BLaER1 treated with 17β-estradiol and CSF1 and Interleukin-3, amounts not matched to agents 10 nM and 100 nM (cell line): ENCODE measurements at regions not wholly inside any gene's neighbourhood (a gene's known extent, or its start where the extent isn't known, plus 50 kb on each side); places are given as distances from the start of the nearest gene placed in this dataset.

ENCODE experiments used
- H3K27ac ChIP-seq, 11 experiments: shearing (Covaris generic); formaldehyde crosslinking; 2 replicates each; pipeline ENCODE4 v1.8.1; 2022
- H3K27me3 ChIP-seq, 11 experiments: shearing (Covaris generic); formaldehyde crosslinking; 2 replicates each; pipeline ENCODE4 v1.8.1; 2022
- H3K36me3 ChIP-seq, 11 experiments: shearing (Covaris generic); formaldehyde crosslinking; 2 replicates each; pipeline ENCODE4 v1.8.1; 2022
- H3K4me1 ChIP-seq, 10 experiments: shearing (Covaris generic); formaldehyde crosslinking; 2 replicates each; pipeline ENCODE4 v1.8.1; 2022
- H3K4me2 ChIP-seq, 11 experiments: shearing (Covaris generic); formaldehyde crosslinking; 2 replicates each; pipeline ENCODE4 v1.8.1; 2022
- H3K4me3 ChIP-seq, 10 experiments: shearing (Covaris generic); formaldehyde crosslinking; 2 replicates each; pipeline ENCODE4 v1.8.1; 2022
- H3K9ac ChIP-seq, 11 experiments: shearing (Covaris generic); formaldehyde crosslinking; 2 replicates each; pipeline ENCODE4 v1.8.1; 2022
- H3K9me3 ChIP-seq, 11 experiments: shearing (Covaris generic); formaldehyde crosslinking; replicated peaks in 1 of 11; 2 replicates each; pipeline ENCODE4 v1.8.1; 2022
- H4K20me1 ChIP-seq, 11 experiments: shearing (Covaris generic); formaldehyde crosslinking; 2 replicates each; pipeline ENCODE4 v1.8.1; 2022
- Cebpa-rat ChIP-seq, 11 experiments: shearing (Covaris generic); IDR thresholded peaks; 2 replicates each; pipeline ENCODE4 v1.8.1; 2022

- Histone ChIP-seq H3K4me3 (no peak overlapping the region), H4K20me1 (no peaks in the 10 kb centered on the region)
- no peak for TF ChIP-seq Cebpa-rat (IDR thresholded peaks at IDR 0.05)
Measured at GRCh38 chr11:96763244-96763643, 373.4 kb downstream of the JRKL start.

DNA sequence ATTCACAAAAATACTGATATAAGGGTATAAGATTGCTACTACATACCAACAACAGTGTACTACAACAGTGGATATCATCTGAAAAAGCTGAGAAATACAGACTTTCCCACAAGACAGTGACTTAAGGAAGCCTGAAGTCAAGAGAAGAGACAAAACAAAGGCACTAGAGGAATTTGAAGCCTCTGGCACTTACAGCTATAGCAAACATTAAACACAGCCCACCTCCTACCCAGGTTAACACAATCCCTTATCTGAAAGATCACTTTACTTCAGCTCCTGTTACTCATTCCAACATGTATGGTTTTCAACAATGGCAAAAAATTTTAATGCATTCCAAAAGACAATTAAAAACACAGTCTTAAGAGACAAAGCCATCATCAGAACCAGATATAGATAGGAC, 388.5 kb downstream of the JRKL start:
- H3K27me3 ChIP-seq: no peaks in the 10 kb centered on the region
- H3K4me1 ChIP-seq: no peaks in the 10 kb centered on the region
- H3K9ac ChIP-seq: no peak overlapping the region
- H3K4me3 ChIP-seq: no peak overlapping the region
- no peak overlapping the region for H3K4me2 ChIP-seq
- no peak overlapping the region for H3K27ac ChIP-seq
- H4K20me1 ChIP-seq: no peaks in the 10 kb centered on the region
- H3K36me3 ChIP-seq: no peaks in the 10 kb centered on the region
- no peak for TF ChIP-seq Cebpa-rat (IDR thresholded peaks at IDR 0.05)
- H3K9me3 ChIP-seq: no peaks in the 10 kb centered on the region

More at GRCh38 chr11:96763244-96763643, 373.4 kb downstream of the JRKL start:
- no peak overlapping the region for H3K9ac ChIP-seq
- H3K36me3 ChIP-seq: no peaks in the 10 kb centered on the region
- no peak overlapping the region for H3K4me2 ChIP-seq
- H3K27me3 ChIP-seq: no peaks in the 10 kb centered on the region
- H3K9me3 ChIP-seq: peaks cover 0 to 4% (median 0%) of the 10 kb centered on the region in 11 experiments; a peak in 1 of 22 replicates
- no peak overlapping the region for H3K27ac ChIP-seq
- H3K4me1 ChIP-seq: no peaks in the 10 kb centered on the region

DNA sequence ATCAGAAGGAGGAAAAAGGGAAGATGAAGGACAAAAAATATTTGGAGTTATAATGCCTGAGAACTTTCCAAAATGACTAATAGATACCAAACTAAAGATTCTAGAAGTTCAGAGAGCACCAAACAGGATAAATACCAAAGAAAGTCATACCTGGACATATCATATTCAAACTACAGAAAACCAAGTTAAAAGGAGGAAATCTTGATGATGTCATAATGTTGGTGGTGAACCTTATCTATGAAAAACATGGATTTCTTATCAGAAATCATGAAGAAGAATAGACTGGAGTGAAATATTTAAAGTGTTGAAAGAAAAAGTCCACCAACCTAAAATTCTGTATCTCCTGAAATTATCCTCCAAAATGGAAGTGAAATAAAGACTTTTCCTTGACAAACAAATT, 389.2 kb downstream of the JRKL start:
- H3K36me3 ChIP-seq: no peaks in the 10 kb centered on the region
- no peak overlapping the region for H3K4me3 ChIP-seq
- no peak overlapping the region for H3K9ac ChIP-seq
- no peaks in the 10 kb centered on the region for H3K9me3 ChIP-seq
- H4K20me1 ChIP-seq: no peaks in the 10 kb centered on the region
- H3K27ac ChIP-seq: no peak overlapping the region; a peak in 1 of 22 replicates
- H3K27me3 ChIP-seq: no peaks in the 10 kb centered on the region
- TF ChIP-seq Cebpa-rat (IDR thresholded peaks at IDR 0.05): no peak
- no peak overlapping the region for H3K4me2 ChIP-seq
- H3K4me1 ChIP-seq: no peaks in the 10 kb centered on the region

GRCh38 chr11:96781082-96781481, 391.3 kb downstream of the JRKL start:
- Histone ChIP-seq H4K20me1 (no peaks in the 10 kb centered on the region), H3K9me3 (no peaks in the 10 kb centered on the region)
- TF ChIP-seq Cebpa-rat (IDR thresholded peaks at IDR 0.05): no peak

GRCh38 chr11:96782632-96783031, 392.8 kb downstream of the JRKL start:
- Histone ChIP-seq H3K9me3 (no peaks in the 10 kb centered on the region), H3K4me2 (no peak overlapping the region), H3K27me3 (no peaks in the 10 kb centered on the region), H4K20me1 (no peaks in the 10 kb centered on the region), H3K4me1 (no peaks in the 10 kb centered on the region), H3K9ac (no peak overlapping the region), H3K27ac (no peak overlapping the region), H3K36me3 (no peaks in the 10 kb centered on the region), H3K4me3 (no peak overlapping the region)
- no peak for TF ChIP-seq Cebpa-rat (IDR thresholded peaks at IDR 0.05)

More at GRCh38 chr11:96781082-96781481, 391.3 kb downstream of the JRKL start:
- Histone ChIP-seq H3K36me3 (no peaks in the 10 kb centered on the region), H3K4me1 (no peaks in the 10 kb centered on the region), H3K27me3 (no peaks in the 10 kb centered on the region), H3K4me3 (no peak overlapping the region), H3K9ac (no peak overlapping the region), H3K4me2 (no peak overlapping the region), H3K27ac (no peak overlapping the region)

DNA sequence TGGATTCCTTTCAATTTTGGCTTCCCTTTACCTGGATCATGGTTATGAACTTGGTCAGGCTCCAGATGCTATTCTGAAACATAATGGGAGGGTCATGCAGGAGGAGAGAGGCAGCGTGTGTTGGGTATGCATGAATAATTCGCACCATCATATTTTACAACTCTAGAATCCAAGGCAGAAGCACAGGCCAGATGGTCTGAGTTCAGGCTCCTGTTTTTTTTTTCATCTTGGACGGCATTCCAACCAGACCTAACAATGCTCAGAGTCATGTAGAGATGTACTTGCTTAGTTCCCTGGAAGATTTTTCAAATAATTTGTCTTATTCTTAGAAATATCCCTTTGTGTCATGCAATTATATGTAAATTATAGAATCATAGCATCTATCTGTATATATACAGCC, 393.5 kb downstream of the JRKL start:
- H3K9me3 ChIP-seq: no peaks in the 10 kb centered on the region
- no peak overlapping the region for H3K27ac ChIP-seq
- no peaks in the 10 kb centered on the region for H3K27me3 ChIP-seq
- no peaks in the 10 kb centered on the region for H4K20me1 ChIP-seq
- no peaks in the 10 kb centered on the region for H3K4me1 ChIP-seq
- H3K4me3 ChIP-seq: no peak overlapping the region
- H3K9ac ChIP-seq: no peak overlapping the region
- TF ChIP-seq Cebpa-rat (IDR thresholded peaks at IDR 0.05): no peak
- no peaks in the 10 kb centered on the region for H3K36me3 ChIP-seq
- H3K4me2 ChIP-seq: no peak overlapping the region

GRCh38 chr11:96785073-96785472, 395.3 kb downstream of the JRKL start:
- no peak for TF ChIP-seq Cebpa-rat (IDR thresholded peaks at IDR 0.05)

GRCh38 chr11:96794152-96794551, 404.3 kb downstream of the JRKL start:
- Histone ChIP-seq H4K20me1 (no peaks in the 10 kb centered on the region), H3K4me1 (no peaks in the 10 kb centered on the region), H3K27ac (no peak overlapping the region), H3K9ac (no peak overlapping the region), H3K4me3 (no peak overlapping the region), H3K27me3 (no peaks in the 10 kb centered on the region), H3K9me3 (no peaks in the 10 kb centered on the region), H3K4me2 (no peak overlapping the region), H3K36me3 (no peaks in the 10 kb centered on the region)
- TF ChIP-seq Cebpa-rat (IDR thresholded peaks at IDR 0.05): no peak

More at GRCh38 chr11:96785073-96785472, 395.3 kb downstream of the JRKL start:
- Histone ChIP-seq H3K27me3 (no peaks in the 10 kb centered on the region), H4K20me1 (no peaks in the 10 kb centered on the region), H3K4me2 (no peak overlapping the region), H3K4me3 (no peak overlapping the region), H3K4me1 (no peaks in the 10 kb centered on the region), H3K9me3 (no peaks in the 10 kb centered on the region), H3K36me3 (no peaks in the 10 kb centered on the region), H3K9ac (no peak overlapping the region), H3K27ac (no peak overlapping the region)

DNA sequence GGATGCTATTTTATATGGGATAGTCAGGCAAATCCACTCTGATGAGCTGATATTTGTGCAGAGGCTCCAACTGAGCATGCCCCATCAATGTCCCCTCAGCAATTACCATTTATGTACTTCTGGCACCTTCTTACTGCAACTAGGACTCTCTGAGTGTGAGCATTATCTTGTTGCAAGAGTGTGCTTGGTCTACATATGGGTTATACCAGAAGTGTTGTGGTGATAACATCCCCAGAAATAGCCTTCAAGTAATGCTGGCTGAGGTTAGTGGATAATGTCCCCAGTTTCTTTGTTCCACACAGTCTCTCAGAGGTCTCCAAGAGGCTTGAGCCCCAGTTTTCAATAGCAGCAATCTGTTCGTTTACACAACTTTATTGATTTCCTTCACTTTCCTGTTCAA, 408.6 kb downstream of the JRKL start:
- Histone ChIP-seq H4K20me1 (no peaks in the 10 kb centered on the region), H3K9ac (no peak overlapping the region), H3K36me3 (no peaks in the 10 kb centered on the region), H3K4me2 (no peak overlapping the region), H3K4me3 (no peak overlapping the region), H3K27me3 (no peaks in the 10 kb centered on the region), H3K9me3 (no peaks in the 10 kb centered on the region), H3K4me1 (no peaks in the 10 kb centered on the region), H3K27ac (no peak overlapping the region)
- TF ChIP-seq Cebpa-rat (IDR thresholded peaks at IDR 0.05): no peak

GRCh38 chr11:96815236-96815635, 425.4 kb downstream of the JRKL start:
- Histone ChIP-seq H3K9ac (no peak overlapping the region), H3K27me3 (no peaks in the 10 kb centered on the region)
- TF ChIP-seq Cebpa-rat (IDR thresholded peaks at IDR 0.05): no peak

More at GRCh38 chr11:96815236-96815635, 425.4 kb downstream of the JRKL start:
- no peaks in the 10 kb centered on the region for H4K20me1 ChIP-seq
- no peaks in the 10 kb centered on the region for H3K9me3 ChIP-seq
- H3K4me2 ChIP-seq: no peak overlapping the region
- H3K4me1 ChIP-seq: no peaks in the 10 kb centered on the region
- H3K36me3 ChIP-seq: no peaks in the 10 kb centered on the region
- H3K4me3 ChIP-seq: no peak overlapping the region
- H3K27ac ChIP-seq: no peak overlapping the region
